ENCODE measurements at regions not wholly inside any gene's neighbourhood (a gene's known extent, or its start where the extent isn't known, plus 50 kb on each side); places are given as distances from the start of the nearest gene placed in this dataset.

DNA sequence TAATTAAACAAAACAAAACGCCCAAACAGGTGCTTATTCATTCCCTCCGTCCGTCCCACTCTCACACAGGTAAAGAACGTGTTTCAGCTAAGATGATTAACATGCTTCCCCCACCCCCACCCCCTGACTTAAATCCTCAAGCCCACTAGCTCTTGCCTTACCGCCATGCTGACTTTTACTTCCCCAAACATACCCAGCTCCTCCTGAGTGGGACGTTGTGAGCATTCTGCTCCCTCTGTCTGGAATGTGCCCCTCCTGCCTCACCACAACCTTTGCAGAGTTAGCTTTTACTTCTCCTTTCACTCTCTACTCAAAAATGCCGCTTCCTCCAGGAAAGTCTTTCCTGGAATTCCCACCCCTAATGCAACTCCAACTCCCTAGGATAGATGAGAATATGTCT is 774.0 kb upstream of the RBFOX1 start:
- DNase-seq: no peak
- Histone ChIP-seq H3K9me3 (ENCODE audit: control insufficient read depth, insufficient read depth, low read length) (peaks cover 12% of the 10 kb centered on the region), H2AK5ac (ENCODE audit: low read depth, low read length) (no peak overlapping the region), H3K4me2 (ENCODE audit: low read depth, low read length) (no peak overlapping the region), H3K4ac (ENCODE audit: low read depth, low read length) (no peak overlapping the region), H3K18ac (ENCODE audit: low read depth, low read length) (no peak overlapping the region), H3K27me3 (ENCODE audit: control insufficient read depth, insufficient read depth, low read length) (no peaks in the 10 kb centered on the region), H3K9me1 (ENCODE audit: insufficient read depth, low read length) (no peaks in the 10 kb centered on the region), H2BK5ac (ENCODE audit: low read depth, low read length, poor library complexity, severe bottlenecking) (no peak overlapping the region), H3K27ac (ENCODE audit: insufficient read depth, low read length) (no peak overlapping the region), H4K5ac (ENCODE audit: low read depth, low read length) (no peak overlapping the region), H3K56ac (ENCODE audit: extremely low read depth, insufficient read depth, low read length) (no peak overlapping the region), H2BK15ac (ENCODE audit: low read depth, low read length) (no peak overlapping the region), H3K79me1 (ENCODE audit: low read depth in 1 of 2, low read length in 2 of 2) (no peaks in the 10 kb centered on the region), H2BK20ac (ENCODE audit: low read depth, low read length) (no peak overlapping the region), H3K14ac (replicated peaks; ENCODE audit: low read depth, low read length) (no peak overlapping the region), H4K20me1 (ENCODE audit: insufficient read depth, low read length) (no peaks in the 10 kb centered on the region), H3K9ac (ENCODE audit: low read depth, low read length) (no peak overlapping the region), H4K91ac (ENCODE audit: insufficient read depth, low read depth, low read length) (no peak overlapping the region), H4K8ac (ENCODE audit: low read depth in 2 of 2, low read length in 2 of 2) (no peak overlapping the region), H3K4me1 (ENCODE audit: control insufficient read depth, insufficient read depth, low read length) (no peaks in the 10 kb centered on the region), H3K4me3 (ENCODE audit: insufficient read depth, low read depth, low read length) (no peak overlapping the region), H2AFZ (replicated peaks; ENCODE audit: low read length, poor library complexity) (no peak overlapping the region), H2BK120ac (ENCODE audit: low read depth, low read length) (no peak overlapping the region), H3K23ac (ENCODE audit: low read depth, low read length) (no peak overlapping the region), H2AK9ac (replicated peaks; ENCODE audit: low read depth, low read length, poor library complexity) (no peak overlapping the region), H3K36me3 (ENCODE audit: control insufficient read depth, insufficient read depth, low read length) (no peaks in the 10 kb centered on the region)
- in situ Hi-C loops (cut with MboI; ENCODE audit: low sequenced_read_pairs): no loop called here
- no TSS peak for BruUV-seq (replicated peaks)
- intact Hi-C loops (cut with micrococcal nuclease): no loop called here
- TF ChIP-seq RFX5 (IDR thresholded peaks at IDR 0.05; ENCODE audit: low read depth, low read length) (no peak), MXI1 (IDR thresholded peaks at IDR 0.05; ENCODE audit: borderline replicate concordance, low read depth, low read length) (no peak), CEBPB (IDR thresholded peaks at IDR 0.05; ENCODE audit: low read depth, low read length) (no peak), RCOR1 (IDR thresholded peaks at IDR 0.05; ENCODE audit: insufficient replicate concordance, low read length) (no peak), RAD21 (IDR thresholded peaks at IDR 0.05; ENCODE audit: low read length) (no peak)
- TF ChIP-seq, protein P1, sequence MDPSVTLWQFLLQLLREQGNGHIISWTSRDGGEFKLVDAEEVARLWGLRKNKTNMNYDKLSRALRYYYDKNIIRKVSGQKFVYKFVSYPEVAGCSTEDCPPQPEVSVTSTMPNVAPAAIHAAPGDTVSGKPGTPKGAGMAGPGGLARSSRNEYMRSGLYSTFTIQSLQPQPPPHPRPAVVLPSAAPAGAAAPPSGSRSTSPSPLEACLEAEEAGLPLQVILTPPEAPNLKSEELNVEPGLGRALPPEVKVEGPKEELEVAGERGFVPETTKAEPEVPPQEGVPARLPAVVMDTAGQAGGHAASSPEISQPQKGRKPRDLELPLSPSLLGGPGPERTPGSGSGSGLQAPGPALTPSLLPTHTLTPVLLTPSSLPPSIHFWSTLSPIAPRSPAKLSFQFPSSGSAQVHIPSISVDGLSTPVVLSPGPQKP (IDR thresholded peaks at IDR 0.05; ENCODE audit: borderline replicate concordance, low read depth, low read length): no peak
- ChIA-PET CTCF (no interaction called here), POLR2A (ENCODE audit: unreplicated experiment) (no interaction called here)
- dilution Hi-C loops (cut with HindIII; ENCODE audit: low sequenced_read_pairs, unreplicated experiment): no loop called here
- no peak for ATAC-seq (ENCODE audit: low read depth)
- no CpG with 5 or more reads among the region's 7 CpGs for WGBS, 2 experiments (ENCODE audit: extremely low coverage in 2 of 2, insufficient read length in 1 of 2)
